Endothelial cell of hepatic sinusoid (primary cell): ENCODE measurements at regions not wholly inside any gene's neighbourhood (a gene's known extent, or its start where the extent isn't known, plus 50 kb on each side); places are given as distances from the start of the nearest gene placed in this dataset.
"Not testable (repeated sequence)": the region's sequence is repeated elsewhere in the genome, so short reads cannot be mapped to it uniquely, and the experiment has no call there.

Experiments
- in situ Hi-C: cut with HindIII; loops from 2 replicates; pipeline ENCODE4 v1.10.0; 2017; ENCODE audit warnings: low sequenced_read_pairs

DNA sequence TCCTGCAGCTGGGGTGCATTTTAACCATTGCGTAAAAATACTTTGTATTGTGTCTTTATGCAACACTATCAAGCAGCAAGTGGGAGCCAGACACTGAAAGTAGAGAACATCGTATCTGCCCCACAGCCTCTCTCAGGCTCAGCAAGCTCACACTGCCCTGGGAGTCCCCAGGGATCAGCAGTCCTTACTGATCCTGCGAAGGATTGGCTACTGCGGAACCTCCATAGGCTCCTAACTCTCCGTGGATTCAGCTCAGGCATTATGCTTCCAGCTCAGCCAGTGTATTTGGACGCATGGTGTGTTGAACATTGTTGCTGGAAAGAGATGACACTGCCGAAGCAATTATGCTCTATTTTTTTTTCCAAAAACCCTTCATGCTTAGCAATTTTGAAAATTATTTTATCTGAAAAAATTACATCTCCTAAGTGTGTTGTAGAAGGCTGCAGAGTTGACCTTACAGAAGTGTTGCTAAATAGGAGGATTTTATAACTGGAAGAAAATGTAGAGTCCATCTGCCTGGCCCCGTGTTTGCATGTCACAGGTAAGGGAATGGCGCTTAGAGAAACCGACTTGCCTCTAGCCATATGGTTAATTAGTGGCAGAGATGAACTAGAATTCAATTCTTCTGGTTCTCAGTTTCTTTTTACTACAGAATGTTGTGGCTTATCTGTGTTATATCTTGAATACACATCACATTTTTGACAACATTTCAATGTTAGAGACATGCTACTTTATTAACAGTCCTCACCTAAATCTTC, 276.4 kb upstream of the COBL start:
- in situ Hi-C loops = no loop called here

DNA sequence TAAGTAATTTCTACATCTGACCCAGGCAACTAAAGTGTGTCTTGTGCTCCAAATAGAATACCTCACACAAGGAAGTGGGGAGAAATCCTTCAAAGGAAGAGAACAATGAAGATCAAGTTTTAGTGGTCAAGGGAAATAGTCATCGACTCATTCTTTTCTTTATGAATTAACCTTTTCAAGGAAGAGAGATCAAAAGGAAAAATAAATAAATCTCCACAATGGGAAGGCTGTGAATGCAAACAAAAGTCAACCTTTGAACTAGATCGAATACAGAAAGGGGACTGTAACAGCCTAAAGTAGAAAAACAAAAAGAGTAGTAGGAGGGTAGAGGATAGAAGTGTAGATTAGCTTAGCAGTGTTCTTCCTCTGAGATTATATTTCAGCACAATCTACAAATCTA, 274.6 kb upstream of the COBL start:
- in situ Hi-C loops = no loop called here

DNA sequence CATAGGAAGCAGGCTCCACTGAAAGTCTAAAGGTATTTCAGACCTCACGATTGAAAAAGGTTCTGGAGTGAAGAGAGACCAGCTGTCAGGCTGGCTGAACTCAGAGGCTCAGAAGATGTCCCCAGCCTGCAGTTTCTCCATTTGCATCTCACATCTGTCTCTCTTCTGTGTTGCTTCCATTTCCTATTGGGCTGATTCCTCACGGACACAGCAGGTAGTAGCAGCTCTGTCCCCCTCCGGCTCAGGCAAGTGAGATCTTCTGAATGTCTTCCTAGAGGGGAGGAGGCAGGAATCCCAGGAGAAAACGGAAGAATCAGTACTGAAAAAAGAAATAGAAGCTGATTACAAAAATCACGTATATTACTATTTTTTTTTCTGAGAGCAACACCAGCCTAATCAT, 274.1 kb upstream of the COBL start:
- in situ Hi-C loops = no loop called here

- in situ Hi-C loops = no loop called here
Observed at GRCh38 chr7:51589111-51589510, 272.5 kb upstream of the COBL start.

GRCh38 chr7:51587604-51588003, 271.0 kb upstream of the COBL start:
- in situ Hi-C loops = no loop called here

DNA sequence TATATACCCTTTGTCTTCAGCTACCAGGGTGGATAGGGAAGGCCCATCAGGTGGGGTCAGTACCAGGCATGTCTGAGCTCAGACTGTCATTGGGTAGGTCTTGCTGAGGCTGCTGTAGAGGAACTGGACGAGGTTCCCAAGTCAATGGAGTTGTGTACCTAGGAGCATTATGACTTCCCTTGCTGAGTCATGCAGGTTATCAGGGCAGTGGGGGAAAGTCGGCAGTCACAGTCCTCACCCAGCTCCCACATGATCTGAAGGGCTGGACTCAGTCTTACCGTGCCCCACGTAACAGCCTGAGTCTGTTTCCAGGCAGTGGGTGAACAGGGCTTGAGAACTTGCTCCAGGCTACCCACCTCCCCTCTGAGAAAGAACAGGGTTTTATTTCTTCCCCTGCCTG, 260.8 kb upstream of the COBL start:
- in situ Hi-C loops = no loop called here

- in situ Hi-C loops = no loop called here
Observed at GRCh38 chr7:51569581-51569980, 253.0 kb upstream of the COBL start.

- in situ Hi-C loops = no loop called here
Observed at GRCh38 chr7:51569176-51569575, 252.6 kb upstream of the COBL start.

DNA sequence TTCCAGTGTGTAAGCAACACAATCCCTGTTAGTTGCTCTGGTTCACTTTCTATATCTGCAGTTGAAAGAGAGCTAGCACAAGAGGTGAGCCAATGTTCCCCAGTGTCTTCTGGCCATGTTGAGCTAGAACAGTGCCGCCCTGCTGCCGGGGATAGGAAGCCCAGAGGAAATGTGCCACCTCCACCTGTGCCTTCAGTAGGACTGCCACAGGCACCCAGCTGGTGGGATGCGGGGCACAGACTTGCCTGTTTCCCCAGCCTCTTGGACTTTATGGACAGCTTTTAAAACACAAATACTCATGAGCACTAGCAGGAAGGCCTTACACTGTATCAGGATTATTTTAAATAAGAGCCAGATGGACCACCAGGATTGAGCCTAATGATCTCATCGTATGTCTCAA, 234.5 kb upstream of the COBL start:
- in situ Hi-C loops = no loop called here

- in situ Hi-C loops = no loop called here
Observed at GRCh38 chr7:51545131-51545530, 228.5 kb upstream of the COBL start.

DNA sequence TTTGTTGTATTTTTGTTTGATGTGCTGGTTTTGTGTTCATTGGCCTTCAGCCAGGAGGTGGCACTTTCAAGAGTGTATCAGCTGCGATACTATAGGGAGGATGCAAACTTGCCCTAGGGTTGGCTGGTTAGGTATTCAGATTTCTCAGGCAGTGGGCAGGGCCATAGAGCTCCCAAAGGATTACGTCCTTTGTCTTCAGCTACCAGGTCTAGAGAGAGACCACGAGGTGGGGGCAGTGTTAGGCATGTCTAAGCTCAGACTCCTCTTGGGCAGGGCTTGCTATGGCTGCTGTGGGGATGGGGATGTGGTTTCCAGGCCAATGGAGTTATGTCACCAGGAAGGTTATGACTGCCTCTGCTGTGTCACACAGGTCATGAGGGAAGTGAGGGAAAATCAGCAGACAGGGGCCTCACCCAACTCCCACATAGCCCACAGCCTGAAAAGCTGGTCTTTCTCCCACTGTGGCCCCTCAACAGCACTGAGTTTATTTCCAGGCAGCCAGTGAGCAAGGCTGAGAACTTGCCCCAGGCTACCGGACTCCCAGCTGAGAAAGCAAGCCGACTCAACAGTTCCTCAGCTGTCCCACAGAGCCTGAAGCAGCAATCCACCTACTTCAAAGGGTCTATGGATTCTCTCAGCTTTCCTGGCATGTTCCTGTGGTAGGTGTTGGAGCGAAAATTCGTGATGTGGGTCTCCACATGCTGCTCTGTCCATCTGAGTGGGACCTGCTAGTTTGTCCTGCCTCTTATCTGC, 227.4 kb upstream of the COBL start:
- in situ Hi-C loops = no loop called here

DNA sequence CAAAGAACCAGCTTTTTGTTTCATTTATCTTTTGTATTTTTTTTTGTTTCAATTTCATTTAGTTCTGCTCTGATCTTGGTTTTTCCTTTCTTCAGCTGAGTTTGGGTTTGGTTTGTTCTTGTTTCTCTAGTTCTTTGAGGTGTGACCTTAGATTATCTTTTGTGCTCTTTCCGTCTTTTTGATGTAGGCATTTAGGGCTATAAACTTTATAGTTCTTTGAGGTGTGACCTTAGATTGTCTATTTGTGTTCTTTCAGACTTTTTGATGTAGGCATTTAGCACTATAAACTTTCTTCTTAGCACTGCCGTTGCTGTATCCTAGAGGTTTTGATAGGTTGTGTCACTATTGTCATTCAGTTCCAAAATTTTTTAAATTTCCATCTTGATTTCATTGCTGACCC, 224.3 kb upstream of the COBL start:
- in situ Hi-C loops = not testable (repeated sequence)

DNA sequence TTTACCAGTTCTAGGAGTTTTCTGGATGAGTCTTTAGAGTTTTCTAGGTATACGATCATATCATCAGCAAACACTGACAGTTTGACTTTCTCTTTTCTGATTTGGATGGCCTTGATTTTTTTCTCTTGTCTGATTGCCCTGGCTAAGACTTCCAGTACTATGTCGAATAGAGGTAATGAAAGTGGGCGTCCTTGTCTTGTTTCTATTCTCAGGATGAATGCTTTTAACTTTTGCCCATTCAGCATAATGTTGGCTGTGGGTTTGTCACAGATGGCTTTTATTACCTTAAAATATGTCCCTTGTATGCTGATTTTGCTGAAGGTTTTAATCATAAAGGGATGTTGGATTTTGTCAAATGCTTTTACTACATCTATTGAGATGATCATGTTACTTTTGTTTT, 223.2 kb upstream of the COBL start:
- in situ Hi-C loops = no loop called here

- in situ Hi-C loops = no loop called here
Observed at GRCh38 chr7:51528172-51528571, 211.6 kb upstream of the COBL start.

DNA sequence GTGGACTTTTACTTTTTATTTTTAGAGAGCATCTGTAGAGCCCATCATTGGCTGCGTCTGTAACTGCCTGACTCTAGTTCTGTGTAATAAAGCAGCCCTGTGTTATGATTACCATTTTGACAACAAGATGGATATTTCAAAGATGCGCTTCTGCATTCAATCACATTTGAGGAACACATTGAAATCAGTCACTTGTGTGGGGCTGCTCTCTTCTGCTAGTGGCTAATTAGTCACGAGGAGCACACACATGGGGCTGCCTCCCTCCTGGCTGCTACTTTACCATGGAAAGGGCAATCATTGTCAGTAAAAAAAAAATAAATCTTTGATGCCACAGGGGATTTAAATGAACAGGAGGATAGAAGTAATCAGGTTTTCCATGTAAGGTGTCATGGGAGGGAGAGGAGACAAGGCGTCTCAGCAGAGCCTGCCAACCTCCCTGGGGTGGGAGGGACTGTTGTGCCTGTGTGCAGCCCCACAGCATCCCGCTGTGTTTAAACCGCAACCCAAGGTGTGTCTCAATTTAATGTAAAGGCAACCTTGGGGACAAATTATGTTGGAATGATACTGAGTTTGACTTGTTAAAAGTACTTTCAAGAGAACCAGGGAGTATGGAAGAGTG, 205.2 kb upstream of the COBL start:
- in situ Hi-C loops = no loop called here

DNA sequence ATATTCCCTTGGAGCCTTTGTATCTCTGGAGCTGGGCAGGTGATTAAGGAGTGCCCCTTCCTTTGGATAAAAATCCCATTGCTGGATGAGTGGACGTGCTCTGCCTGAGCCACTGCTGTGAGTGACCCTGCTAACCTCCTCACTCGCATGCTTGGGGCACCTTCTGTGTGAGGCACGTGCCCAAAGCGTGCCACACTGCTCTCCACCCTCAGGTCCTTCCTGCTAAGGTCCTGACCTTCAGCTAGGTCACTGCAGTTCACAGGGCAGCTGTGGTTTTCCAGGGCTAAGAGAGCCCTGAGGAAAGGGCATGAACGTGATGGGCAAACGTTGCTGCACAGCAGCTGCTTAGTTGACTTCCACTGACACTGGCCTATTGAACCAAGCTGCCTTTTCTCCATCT, 204.4 kb upstream of the COBL start:
- in situ Hi-C loops = no loop called here

- in situ Hi-C loops = no loop called here
Observed at GRCh38 chr7:51518646-51519045, 202.0 kb upstream of the COBL start.

GRCh38 chr7:51517187-51517586, 200.6 kb upstream of the COBL start:
- in situ Hi-C loops = no loop called here

- in situ Hi-C loops = no loop called here
Observed at GRCh38 chr7:51501620-51502019, 185.0 kb upstream of the COBL start.

DNA sequence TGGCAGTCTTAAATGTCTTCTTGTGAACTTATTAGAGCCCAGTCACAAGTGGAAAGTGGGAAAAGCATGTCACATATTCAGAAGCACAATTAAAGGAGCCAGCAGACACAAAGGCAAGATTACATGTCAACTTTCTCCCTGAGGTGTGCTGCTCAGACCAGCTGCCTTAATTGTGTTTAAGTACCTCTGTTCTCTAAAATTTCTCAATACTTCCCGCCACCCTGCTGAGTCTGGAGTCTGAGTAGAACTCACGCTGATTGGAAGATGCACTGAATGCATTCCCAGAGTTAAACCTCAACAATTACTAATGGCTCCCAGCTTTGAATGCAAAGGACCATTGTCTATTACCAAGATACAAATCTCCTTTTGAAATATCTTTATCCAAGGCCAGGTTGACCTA, 166.4 kb upstream of the COBL start:
- in situ Hi-C loops = no loop called here

GRCh38 chr7:51481421-51481820, 164.8 kb upstream of the COBL start:
- in situ Hi-C loops = no loop called here

GRCh38 chr7:51477819-51478218, 161.2 kb upstream of the COBL start:
- in situ Hi-C loops = no loop called here
